CD14-positive monocyte (primary cell): ENCODE measurements at regions not wholly inside any gene's neighbourhood (a gene's known extent, or its start where the extent isn't known, plus 50 kb on each side); places are given as distances from the start of the nearest gene placed in this dataset.

Experiments
- DNase-seq, 3 donors: peaks; one replicate each; pipeline ENCODE4 v3.0.0-alpha.2; 2011 to 2022
- H2AFZ ChIP-seq: 2 replicates; pipeline ENCODE4 v1.6.0; 2012; ENCODE audit warnings: mild to moderate bottlenecking, low read depth, low read length, inconsistent platforms; ENCODE audit not compliant: insufficient read depth, poor library complexity, severe bottlenecking
- H3K27ac ChIP-seq, 2 donors: 1 replicate in 1 of 2; 2 replicates in 1 of 2; pipeline ENCODE4 v1.5.1; 2012 to 2013; ENCODE audit warnings: low read length in 2 of 2, control low read depth in 1 of 2, inconsistent platforms in 1 of 2, low read depth in 1 of 2, mild to moderate bottlenecking in 1 of 2
- H3K27me3 ChIP-seq, 2 donors: one replicate each; pipeline versions ENCODE4 v1.6.0 to v1.6.1; 2011 to 2013; ENCODE audit warnings: low read length in 2 of 2; ENCODE audit not compliant: control insufficient read depth in 2 of 2, insufficient read depth in 2 of 2
- H3K36me3 ChIP-seq, 2 donors: replicated peaks in 1 of 2; 1 replicate in 1 of 2; 2 replicates in 1 of 2; pipeline versions ENCODE4 v1.5.1 to v1.6.1; 2012 to 2013; ENCODE audit warnings: low read length in 2 of 2, control low read depth in 1 of 2, inconsistent platforms in 1 of 2, mild to moderate bottlenecking in 1 of 2; ENCODE audit not compliant: insufficient read depth in 2 of 2, control insufficient read depth in 1 of 2
- H3K4me1 ChIP-seq, 2 donors: 1 replicate in 1 of 2; 2 replicates in 1 of 2; pipeline versions ENCODE4 v1.5.1 to v1.6.1; 2012 to 2013; ENCODE audit warnings: low read length in 2 of 2, control low read depth in 1 of 2, inconsistent platforms in 1 of 2, mild to moderate bottlenecking in 1 of 2, moderate library complexity in 1 of 2; ENCODE audit not compliant: insufficient read depth in 2 of 2, control insufficient read depth in 1 of 2
- H3K4me2 ChIP-seq: replicated peaks from 2 replicates; pipeline ENCODE3; 2012; ENCODE audit warnings: low read length, moderate library complexity, mild to moderate bottlenecking; ENCODE audit not compliant: poor library complexity, severe bottlenecking; ENCODE audit errors: extremely low read depth
- H3K4me3 ChIP-seq, 3 experiments: fragments of 200-600 bp in 1 of 3; sonication (generic) in 1 of 3; replicated peaks in 1 of 3; 1 replicate in 2 of 3; 2 replicates in 1 of 3; pipeline ENCODE4 v1.5.1; 2011 to 2013; ENCODE audit warnings: low read length in 3 of 3, mild to moderate bottlenecking in 3 of 3, control low read depth in 2 of 3, low read depth in 2 of 3, inconsistent platforms in 1 of 3, moderate library complexity in 1 of 3
- H3K79me2 ChIP-seq: 2 replicates; pipeline ENCODE4 v1.6.0; 2012; ENCODE audit warnings: mild to moderate bottlenecking, control low read depth, inconsistent platforms, low read length, moderate library complexity; ENCODE audit not compliant: insufficient read depth
- H3K9ac ChIP-seq: 2 replicates; pipeline ENCODE4 v1.6.0; 2017; ENCODE audit warnings: low read length, mild to moderate bottlenecking; ENCODE audit not compliant: insufficient read depth, poor library complexity, severe bottlenecking
- H3K9me3 ChIP-seq, 2 donors: replicated peaks in 1 of 2; 1 replicate in 1 of 2; 2 replicates in 1 of 2; pipeline versions ENCODE4 v1.5.1 to v1.6.1; 2012 to 2013; ENCODE audit warnings: low read length in 2 of 2, control low read depth in 1 of 2; ENCODE audit not compliant: control insufficient read depth in 1 of 2, insufficient read depth in 1 of 2
- H4K20me1 ChIP-seq: 2 replicates; pipeline ENCODE4 v1.6.0; 2012; ENCODE audit warnings: mild to moderate bottlenecking, low read length, control low read depth, moderate library complexity; ENCODE audit not compliant: insufficient read depth
- H3K27ac Mint-ChIP-seq, 7 donors: one replicate each; pipeline ENCODE4 v1.8.0; 2020; ENCODE audit warnings: mild to moderate bottlenecking in 7 of 7, mixed read lengths in 7 of 7, moderate library complexity in 6 of 7, inconsistent platforms in 2 of 7
- H3K27me3 Mint-ChIP-seq, 3 donors: one replicate each; pipeline ENCODE4 v1.8.0; 2021 to 2022; ENCODE audit warnings: low read depth in 3 of 3, mild to moderate bottlenecking in 3 of 3, mixed read lengths in 3 of 3, moderate library complexity in 3 of 3, inconsistent platforms in 1 of 3
- H3K36me3 Mint-ChIP-seq, 2 donors: one replicate each; pipeline ENCODE4 v1.8.0; 2020; ENCODE audit warnings: mixed read lengths in 2 of 2, inconsistent platforms in 1 of 2, mild to moderate bottlenecking in 1 of 2
- H3K4me1 Mint-ChIP-seq: one replicate; pipeline ENCODE4 v1.8.0; 2020; ENCODE audit warnings: mild to moderate bottlenecking, mixed read lengths
- H3K4me3 Mint-ChIP-seq, 2 donors: one replicate each; pipeline ENCODE4 v1.8.0; 2020; ENCODE audit warnings: mild to moderate bottlenecking in 2 of 2, mixed read lengths in 2 of 2, moderate library complexity in 1 of 2
- H3K9me3 Mint-ChIP-seq, 7 donors: one replicate each; pipeline ENCODE4 v1.8.0; 2020 to 2022; ENCODE audit warnings: mixed read lengths in 7 of 7, mild to moderate bottlenecking in 6 of 7, moderate library complexity in 6 of 7, inconsistent platforms in 2 of 7
- WGBS: methylation state at CpG from one replicate; pipeline ENCODE4 v1.1.5; 2013; ENCODE audit warnings: missing lambda C conversion rate; ENCODE audit not compliant: insufficient coverage; 5-methylcytosine and 5-hydroxymethylcytosine counted together
- intact Hi-C, 2 donors: fragments of 100-400 bp; cut with micrococcal nuclease; formaldehyde crosslinking; loops; one replicate each; pipeline versions ENCODE4 v1.15.0 to v1.15.1; 2023
- TF ChIP-seq, protein P1 (sequence below): fragments of 200-600 bp; IDR thresholded peaks from one replicate; pipeline ENCODE4 v1.8.0; 2022; ENCODE audit warnings: antibody characterized with exemption, mild to moderate bottlenecking

- no peaks in the 10 kb centered on the region for H3K36me3 Mint-ChIP-seq
- H3K79me2 ChIP-seq = no peaks in the 10 kb centered on the region
- H3K4me1 Mint-ChIP-seq = no peaks in the 10 kb centered on the region
- no peaks in the 10 kb centered on the region for H3K36me3 ChIP-seq
- H4K20me1 ChIP-seq = no peaks in the 10 kb centered on the region
- no peak for DNase-seq
- H3K9ac ChIP-seq = no peak overlapping the region
- H3K27me3 Mint-ChIP-seq = peaks cover 3 to 5% (median 3%) of the 10 kb centered on the region in 3 donors
- no peak overlapping the region for H3K4me2 ChIP-seq
- no peaks in the 10 kb centered on the region for H3K4me1 ChIP-seq
- 100% methylated on average over 1 of the region's 3 CpGs for WGBS
- H3K27ac Mint-ChIP-seq = no peak overlapping the region
- peaks cover 0 to 2% (median 0%) of the 10 kb centered on the region in 7 donors for H3K9me3 Mint-ChIP-seq
- no peak overlapping the region for H3K4me3 ChIP-seq
- no peak overlapping the region for H3K4me3 Mint-ChIP-seq
- TF ChIP-seq, protein P1, sequence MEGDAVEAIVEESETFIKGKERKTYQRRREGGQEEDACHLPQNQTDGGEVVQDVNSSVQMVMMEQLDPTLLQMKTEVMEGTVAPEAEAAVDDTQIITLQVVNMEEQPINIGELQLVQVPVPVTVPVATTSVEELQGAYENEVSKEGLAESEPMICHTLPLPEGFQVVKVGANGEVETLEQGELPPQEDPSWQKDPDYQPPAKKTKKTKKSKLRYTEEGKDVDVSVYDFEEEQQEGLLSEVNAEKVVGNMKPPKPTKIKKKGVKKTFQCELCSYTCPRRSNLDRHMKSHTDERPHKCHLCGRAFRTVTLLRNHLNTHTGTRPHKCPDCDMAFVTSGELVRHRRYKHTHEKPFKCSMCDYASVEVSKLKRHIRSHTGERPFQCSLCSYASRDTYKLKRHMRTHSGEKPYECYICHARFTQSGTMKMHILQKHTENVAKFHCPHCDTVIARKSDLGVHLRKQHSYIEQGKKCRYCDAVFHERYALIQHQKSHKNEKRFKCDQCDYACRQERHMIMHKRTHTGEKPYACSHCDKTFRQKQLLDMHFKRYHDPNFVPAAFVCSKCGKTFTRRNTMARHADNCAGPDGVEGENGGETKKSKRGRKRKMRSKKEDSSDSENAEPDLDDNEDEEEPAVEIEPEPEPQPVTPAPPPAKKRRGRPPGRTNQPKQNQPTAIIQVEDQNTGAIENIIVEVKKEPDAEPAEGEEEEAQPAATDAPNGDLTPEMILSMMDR = no peak
- H3K27me3 ChIP-seq = no peaks in the 10 kb centered on the region
- H3K9me3 ChIP-seq = no peaks in the 10 kb centered on the region
- intact Hi-C loops = no loop called here
- no peak overlapping the region for H3K27ac ChIP-seq
- H2AFZ ChIP-seq = no peak overlapping the region
Observed at GRCh38 chr10:58979711-58980110, 196.7 kb upstream of the PHYHIPL start.

DNA sequence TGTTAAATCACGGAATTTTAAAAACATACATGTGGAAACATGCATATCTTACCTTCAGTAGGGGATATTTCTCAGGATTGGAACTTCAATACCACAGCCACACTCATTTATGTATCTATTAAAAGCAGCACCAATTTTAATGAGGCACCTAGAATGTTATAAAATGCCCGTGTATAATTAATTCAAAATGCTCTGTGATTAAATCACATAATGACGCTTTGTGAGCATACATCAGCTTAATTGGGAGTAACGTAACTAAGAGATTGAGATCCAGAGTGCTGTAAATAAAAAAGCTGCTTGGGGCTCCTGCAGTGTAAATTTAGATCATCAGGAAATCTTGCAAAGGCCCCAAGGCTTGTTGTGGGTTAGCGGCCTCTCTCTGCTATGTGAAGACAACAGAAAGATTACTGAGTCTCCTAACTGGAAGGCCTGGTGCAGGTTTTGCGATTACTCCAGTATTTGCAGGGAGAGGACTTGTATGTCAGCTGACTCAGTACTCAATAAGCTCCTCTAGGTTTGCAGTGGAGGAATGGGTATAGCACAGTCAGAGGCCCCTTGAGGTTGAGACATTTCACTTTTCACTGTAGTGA, 195.5 kb upstream of the PHYHIPL start:
- TF ChIP-seq, protein P1 = no peak
- Histone ChIP-seq H3K27ac (no peak overlapping the region), H3K79me2 (no peaks in the 10 kb centered on the region), H3K9me3 (no peaks in the 10 kb centered on the region), H3K4me1 (no peaks in the 10 kb centered on the region), H3K4me2 (no peak overlapping the region), H2AFZ (no peak overlapping the region), H4K20me1 (no peaks in the 10 kb centered on the region), H3K9ac (no peak overlapping the region), H3K27me3 (no peaks in the 10 kb centered on the region), H3K4me3 (no peak overlapping the region), H3K36me3 (no peaks in the 10 kb centered on the region)
- no peak for DNase-seq
- Mint-ChIP-seq H3K27ac (no peak overlapping the region), H3K4me1 (no peaks in the 10 kb centered on the region), H3K27me3 (peaks cover 3 to 5% (median 3%) of the 10 kb centered on the region in 3 donors), H3K36me3 (no peaks in the 10 kb centered on the region), H3K9me3 (peaks cover 0 to 2% (median 0%) of the 10 kb centered on the region in 7 donors), H3K4me3 (no peak overlapping the region)
- WGBS = 84% methylated on average over 3 of the region's 6 CpGs
- intact Hi-C loops = no loop called here
